Glutamatergic neuron (in vitro differentiated cells): ENCODE measurements at regions not wholly inside any gene's neighbourhood (a gene's known extent, or its start where the extent isn't known, plus 50 kb on each side); places are given as distances from the start of the nearest gene placed in this dataset.

Experiments used
- DNase-seq: peaks from one replicate; pipeline ENCODE4 v3.0.0; 2022
- H3K27ac Mint-ChIP-seq: one replicate; pipeline ENCODE4 v1.8.0; 2020; ENCODE audit warnings: mild to moderate bottlenecking, mixed read lengths, inconsistent platforms; ENCODE audit not compliant: unreplicated experiment
- H3K27me3 Mint-ChIP-seq: one replicate; pipeline ENCODE4 v1.8.0; 2020; ENCODE audit warnings: mild to moderate bottlenecking, moderate library complexity, mixed read lengths, inconsistent platforms; ENCODE audit not compliant: unreplicated experiment
- H3K36me3 Mint-ChIP-seq: one replicate; pipeline ENCODE4 v1.8.0; 2020; ENCODE audit warnings: mild to moderate bottlenecking, mixed read lengths, inconsistent platforms; ENCODE audit not compliant: unreplicated experiment
- H3K4me1 Mint-ChIP-seq: one replicate; pipeline ENCODE4 v1.8.0; 2020; ENCODE audit warnings: mild to moderate bottlenecking, low read depth, mixed read lengths, inconsistent platforms; ENCODE audit not compliant: unreplicated experiment
- H3K4me3 Mint-ChIP-seq: one replicate; pipeline ENCODE4 v1.8.0; 2020; ENCODE audit warnings: mild to moderate bottlenecking, mixed read lengths, inconsistent platforms; ENCODE audit not compliant: unreplicated experiment
- H3K9me3 Mint-ChIP-seq: one replicate; pipeline ENCODE4 v1.8.0; 2020; ENCODE audit warnings: mild to moderate bottlenecking, moderate library complexity, mixed read lengths, inconsistent platforms; ENCODE audit not compliant: unreplicated experiment
- TF ChIP-seq, protein P1 (sequence below): fragments of 200-600 bp; sonication (generic); IDR thresholded peaks from one replicate; pipeline ENCODE4 v1.5.0; 2021; ENCODE audit not compliant: partially characterized antibody, unreplicated experiment

DNA sequence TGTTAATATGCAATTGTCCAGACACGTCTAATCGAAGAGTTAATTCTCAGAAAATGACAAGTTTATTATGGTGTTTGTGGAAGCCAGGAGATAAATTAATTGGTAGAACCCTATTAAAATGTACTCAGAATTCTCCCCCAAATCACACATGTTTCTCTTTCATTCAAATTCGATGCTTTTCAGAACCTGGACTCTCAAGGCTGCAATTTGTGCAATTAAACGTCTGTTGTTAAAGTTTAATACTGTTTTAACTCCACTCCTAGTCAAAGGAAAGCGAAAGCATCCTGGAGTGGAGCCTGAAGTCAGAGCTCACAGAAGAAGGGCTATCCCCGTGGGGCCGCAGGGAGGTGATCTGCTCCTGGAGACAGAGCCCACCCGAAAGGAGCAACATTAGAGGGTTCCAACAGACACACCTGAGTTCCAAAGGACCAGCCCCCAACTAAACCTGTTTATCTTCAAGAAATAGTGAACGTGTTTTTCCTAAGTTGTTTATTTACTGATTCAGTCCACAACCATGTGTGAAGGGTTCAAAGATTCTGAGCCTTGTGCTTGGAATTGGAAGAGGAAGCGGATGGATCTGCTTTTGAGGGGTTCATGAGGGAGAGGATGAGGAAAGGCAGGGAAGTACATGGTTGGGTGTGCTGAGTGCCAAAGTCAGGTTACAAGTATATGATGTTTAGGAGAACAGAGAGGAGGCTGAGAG lies 68.0 kb upstream of the AKT3 start:
- TF ChIP-seq, protein P1, sequence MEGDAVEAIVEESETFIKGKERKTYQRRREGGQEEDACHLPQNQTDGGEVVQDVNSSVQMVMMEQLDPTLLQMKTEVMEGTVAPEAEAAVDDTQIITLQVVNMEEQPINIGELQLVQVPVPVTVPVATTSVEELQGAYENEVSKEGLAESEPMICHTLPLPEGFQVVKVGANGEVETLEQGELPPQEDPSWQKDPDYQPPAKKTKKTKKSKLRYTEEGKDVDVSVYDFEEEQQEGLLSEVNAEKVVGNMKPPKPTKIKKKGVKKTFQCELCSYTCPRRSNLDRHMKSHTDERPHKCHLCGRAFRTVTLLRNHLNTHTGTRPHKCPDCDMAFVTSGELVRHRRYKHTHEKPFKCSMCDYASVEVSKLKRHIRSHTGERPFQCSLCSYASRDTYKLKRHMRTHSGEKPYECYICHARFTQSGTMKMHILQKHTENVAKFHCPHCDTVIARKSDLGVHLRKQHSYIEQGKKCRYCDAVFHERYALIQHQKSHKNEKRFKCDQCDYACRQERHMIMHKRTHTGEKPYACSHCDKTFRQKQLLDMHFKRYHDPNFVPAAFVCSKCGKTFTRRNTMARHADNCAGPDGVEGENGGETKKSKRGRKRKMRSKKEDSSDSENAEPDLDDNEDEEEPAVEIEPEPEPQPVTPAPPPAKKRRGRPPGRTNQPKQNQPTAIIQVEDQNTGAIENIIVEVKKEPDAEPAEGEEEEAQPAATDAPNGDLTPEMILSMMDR, result no peak
- Mint-ChIP-seq H3K36me3 (no peaks in the 10 kb centered on the region), H3K9me3 (peaks cover 4% of the 10 kb centered on the region), H3K4me1 (peaks cover 34% of the 10 kb centered on the region), H3K27me3 (peaks cover 4% of the 10 kb centered on the region), H3K4me3 (peak overlapping the region; percentile 92), H3K27ac (peak overlapping the region; percentile 86)
- no peak for DNase-seq

DNA sequence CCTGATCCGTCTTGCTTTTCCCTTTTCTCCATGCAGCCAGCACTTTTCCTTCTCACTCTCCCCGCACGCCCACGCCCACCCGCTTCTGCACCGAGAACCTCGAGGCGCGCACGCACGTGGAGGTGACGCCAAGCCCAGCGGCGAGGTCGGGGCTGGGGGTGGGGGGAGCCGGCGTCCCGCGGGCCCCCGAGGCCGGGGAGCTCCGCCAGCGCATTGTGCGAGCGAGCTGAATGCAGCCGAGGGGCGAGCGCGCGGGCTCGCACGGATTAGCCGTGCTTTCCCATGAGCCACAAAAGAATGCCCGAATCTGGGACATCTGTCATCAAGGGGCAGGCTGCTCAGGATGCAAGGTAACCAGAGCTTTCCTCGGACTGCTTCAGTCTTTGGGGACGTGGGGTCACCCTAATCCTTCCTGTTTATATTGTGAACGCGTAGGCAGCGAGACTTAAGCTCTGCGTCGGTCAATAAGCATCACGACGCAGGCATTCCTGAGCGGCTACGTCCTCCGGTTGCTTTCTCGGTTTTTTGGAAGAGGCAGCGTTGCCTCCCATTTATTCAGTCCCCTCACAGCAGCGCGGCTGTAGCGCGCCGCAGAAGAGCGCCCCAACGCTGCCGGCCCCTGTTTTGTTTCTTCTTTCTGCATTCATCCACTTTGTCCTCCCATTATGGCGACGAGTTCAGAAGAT lies 67.3 kb upstream of the AKT3 start:
- H3K4me1 Mint-ChIP-seq, result peaks cover 34% of the 10 kb centered on the region
- peaks cover 4% of the 10 kb centered on the region for H3K9me3 Mint-ChIP-seq
- TF ChIP-seq, protein P1, result no peak
- peaks cover 2% of the 10 kb centered on the region for H3K27me3 Mint-ChIP-seq
- peak overlapping the region; percentile 92 for H3K4me3 Mint-ChIP-seq
- H3K27ac Mint-ChIP-seq, result peak overlapping the region; percentile 86
- H3K36me3 Mint-ChIP-seq, result no peaks in the 10 kb centered on the region
- peak; percentile 65 for DNase-seq

DNA sequence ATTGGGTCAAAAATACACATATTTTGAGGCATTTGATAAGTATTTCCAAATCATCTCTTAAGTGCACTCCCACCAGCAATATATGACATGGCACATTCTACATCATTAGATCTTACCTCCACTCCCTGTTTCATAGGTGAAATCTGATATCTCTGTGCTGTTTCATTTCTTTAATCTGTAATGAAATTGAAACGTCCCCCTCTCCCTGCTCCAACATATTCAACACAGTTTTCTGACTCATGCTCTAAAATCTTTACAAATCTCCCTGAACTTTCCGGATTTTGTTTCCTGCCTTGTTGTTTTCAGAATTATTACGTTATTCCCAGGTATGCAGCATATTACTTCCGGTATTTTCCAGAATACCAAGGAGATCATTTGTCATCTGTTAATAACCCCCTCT lies 66.1 kb upstream of the AKT3 start:
- DNase-seq, result no peak
- H3K27ac Mint-ChIP-seq, result no peak overlapping the region
- H3K9me3 Mint-ChIP-seq, result peaks cover 4% of the 10 kb centered on the region
- H3K36me3 Mint-ChIP-seq, result no peaks in the 10 kb centered on the region
- H3K4me3 Mint-ChIP-seq, result peak overlapping the region; percentile 82
- H3K27me3 Mint-ChIP-seq, result peaks cover 4% of the 10 kb centered on the region
- peaks cover 30% of the 10 kb centered on the region for H3K4me1 Mint-ChIP-seq
- TF ChIP-seq, protein P1, result no peak

DNA sequence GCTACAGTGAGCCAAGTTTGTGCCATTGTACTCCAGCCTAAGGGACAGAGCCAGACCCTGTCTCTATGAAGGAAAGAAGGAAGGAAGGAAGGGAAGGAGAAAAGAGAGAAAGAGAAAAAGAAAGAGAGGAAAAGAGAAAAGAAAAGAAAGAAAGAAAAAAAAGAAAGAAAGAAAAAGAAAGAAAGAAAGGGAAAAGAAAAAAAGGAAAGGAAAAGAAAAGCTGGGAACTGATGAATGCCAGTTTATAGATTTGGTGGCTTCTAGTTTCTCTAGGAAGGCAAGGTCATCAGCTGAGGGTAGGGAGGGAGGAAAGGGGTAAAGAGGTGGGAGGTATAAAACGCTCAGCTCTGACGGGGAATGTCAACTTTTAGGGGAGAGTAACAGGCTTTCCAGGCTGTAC lies 62.3 kb upstream of the AKT3 start:
- Mint-ChIP-seq H3K4me3 (no peak overlapping the region), H3K27me3 (peaks cover 1% of the 10 kb centered on the region), H3K36me3 (no peaks in the 10 kb centered on the region), H3K27ac (no peak overlapping the region), H3K4me1 (peaks cover 14% of the 10 kb centered on the region), H3K9me3 (no peaks in the 10 kb centered on the region)
- TF ChIP-seq, protein P1, result no peak
- no peak for DNase-seq

DNA sequence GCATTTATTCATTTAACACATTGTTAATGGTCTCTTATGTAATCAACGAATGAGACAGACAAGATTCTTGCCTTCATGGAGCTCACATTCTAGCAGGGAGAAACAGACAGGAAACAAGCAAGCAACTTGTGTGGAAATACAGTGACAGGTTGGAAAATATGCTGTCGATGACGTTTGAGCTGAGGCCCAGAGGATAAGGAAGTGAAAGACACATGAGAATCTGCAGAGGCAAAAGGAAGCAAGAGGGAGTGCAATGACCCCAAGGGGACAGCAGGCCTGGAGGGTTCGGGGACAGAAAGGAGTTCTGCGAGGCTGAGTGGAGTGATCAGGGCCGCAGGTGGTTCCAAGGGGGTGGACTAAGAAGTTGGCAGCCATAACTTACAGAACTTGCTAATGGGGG lies 60.6 kb upstream of the AKT3 start:
- Mint-ChIP-seq H3K4me3 (no peak overlapping the region), H3K27me3 (peaks cover 1% of the 10 kb centered on the region), H3K36me3 (no peaks in the 10 kb centered on the region), H3K9me3 (no peaks in the 10 kb centered on the region), H3K4me1 (peaks cover 2% of the 10 kb centered on the region), H3K27ac (no peak overlapping the region)
- TF ChIP-seq, protein P1, result no peak
- no peak for DNase-seq
